PFSK-1 (cell line): ENCODE measurements at regions not wholly inside any gene's neighbourhood (a gene's known extent, or its start where the extent isn't known, plus 50 kb on each side); places are given as distances from the start of the nearest gene placed in this dataset.

ENCODE experiments used
- FOXP2 ChIP-seq: optimal IDR thresholded peaks from 2 replicates; pipeline ENCODE3; 2011; ENCODE audit warnings: borderline replicate concordance, control low read depth, inconsistent platforms; ENCODE audit not compliant: insufficient read depth; ENCODE audit errors: extremely low read length, extremely low read depth
- POLR2AphosphoS5 ChIP-seq: IDR thresholded peaks from 2 replicates; pipeline ENCODE4 v1.6.1; 2012; ENCODE audit warnings: low read depth, mild to moderate bottlenecking, control low read depth, low read length, moderate library complexity
- SIN3A ChIP-seq: IDR thresholded peaks from 2 replicates; pipeline ENCODE4 v1.6.1; 2012; ENCODE audit warnings: mild to moderate bottlenecking, low read length, moderate library complexity, borderline replicate concordance; ENCODE audit not compliant: insufficient read depth
- TAF1 ChIP-seq: IDR thresholded peaks from 2 replicates; pipeline ENCODE4 v1.6.1; 2012; ENCODE audit warnings: low read length, control low read depth, borderline replicate concordance; ENCODE audit not compliant: insufficient read depth
- TF ChIP-seq, protein P1 (sequence below), 2 experiments: IDR thresholded peaks; 2 replicates each; pipeline versions ENCODE4 v1.6.1 to v1.8.0; 2011 to 2012; ENCODE audit warnings: low read depth in 2 of 2, low read length in 2 of 2, control low read depth in 1 of 2, inconsistent platforms in 1 of 2, mild to moderate bottlenecking in 1 of 2, moderate library complexity in 1 of 2; ENCODE audit not compliant: insufficient read depth in 1 of 2

DNA sequence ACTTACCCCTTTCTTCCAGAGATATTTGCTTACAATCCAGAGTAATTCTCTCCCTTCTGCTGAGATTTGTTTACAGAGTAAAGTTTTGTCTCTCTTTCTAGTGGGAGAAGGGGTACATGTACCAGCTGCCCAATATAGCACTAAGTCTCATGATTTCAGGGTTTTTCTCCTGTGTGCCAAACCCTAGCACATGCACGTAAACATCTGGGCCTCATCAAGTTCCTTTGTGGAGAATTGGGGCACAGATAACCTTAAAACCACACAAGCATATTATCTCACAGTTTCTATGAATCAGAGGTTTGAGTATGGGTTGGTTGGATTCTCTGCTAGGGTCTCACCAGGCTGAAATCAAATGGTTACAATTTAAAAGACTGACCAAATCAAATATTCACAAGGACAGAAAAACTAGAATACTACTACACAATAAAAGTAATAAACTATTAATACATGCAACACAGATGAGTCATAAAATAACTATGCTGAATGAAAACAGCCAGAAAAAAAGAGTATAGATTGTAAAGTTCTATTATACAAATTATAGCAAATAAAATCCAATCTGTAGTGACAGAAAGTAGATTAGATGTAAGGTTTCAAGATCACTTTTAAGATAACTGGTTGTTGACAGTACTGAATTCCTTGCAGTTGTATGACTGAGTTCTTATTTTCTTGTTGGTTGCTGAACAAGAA lies 347.4 kb upstream of the PTBP2 start:
- TF ChIP-seq, protein P1, sequence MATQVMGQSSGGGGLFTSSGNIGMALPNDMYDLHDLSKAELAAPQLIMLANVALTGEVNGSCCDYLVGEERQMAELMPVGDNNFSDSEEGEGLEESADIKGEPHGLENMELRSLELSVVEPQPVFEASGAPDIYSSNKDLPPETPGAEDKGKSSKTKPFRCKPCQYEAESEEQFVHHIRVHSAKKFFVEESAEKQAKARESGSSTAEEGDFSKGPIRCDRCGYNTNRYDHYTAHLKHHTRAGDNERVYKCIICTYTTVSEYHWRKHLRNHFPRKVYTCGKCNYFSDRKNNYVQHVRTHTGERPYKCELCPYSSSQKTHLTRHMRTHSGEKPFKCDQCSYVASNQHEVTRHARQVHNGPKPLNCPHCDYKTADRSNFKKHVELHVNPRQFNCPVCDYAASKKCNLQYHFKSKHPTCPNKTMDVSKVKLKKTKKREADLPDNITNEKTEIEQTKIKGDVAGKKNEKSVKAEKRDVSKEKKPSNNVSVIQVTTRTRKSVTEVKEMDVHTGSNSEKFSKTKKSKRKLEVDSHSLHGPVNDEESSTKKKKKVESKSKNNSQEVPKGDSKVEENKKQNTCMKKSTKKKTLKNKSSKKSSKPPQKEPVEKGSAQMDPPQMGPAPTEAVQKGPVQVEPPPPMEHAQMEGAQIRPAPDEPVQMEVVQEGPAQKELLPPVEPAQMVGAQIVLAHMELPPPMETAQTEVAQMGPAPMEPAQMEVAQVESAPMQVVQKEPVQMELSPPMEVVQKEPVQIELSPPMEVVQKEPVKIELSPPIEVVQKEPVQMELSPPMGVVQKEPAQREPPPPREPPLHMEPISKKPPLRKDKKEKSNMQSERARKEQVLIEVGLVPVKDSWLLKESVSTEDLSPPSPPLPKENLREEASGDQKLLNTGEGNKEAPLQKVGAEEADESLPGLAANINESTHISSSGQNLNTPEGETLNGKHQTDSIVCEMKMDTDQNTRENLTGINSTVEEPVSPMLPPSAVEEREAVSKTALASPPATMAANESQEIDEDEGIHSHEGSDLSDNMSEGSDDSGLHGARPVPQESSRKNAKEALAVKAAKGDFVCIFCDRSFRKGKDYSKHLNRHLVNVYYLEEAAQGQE (IDR thresholded peaks at IDR 0.05; ENCODE audit: insufficient read depth in 1 of 2, low read depth in 2 of 2, low read length in 2 of 2) = no peak
- TF ChIP-seq TAF1 (no peak), POLR2AphosphoS5 (no peak), SIN3A (no peak), FOXP2 (no peak)

DNA sequence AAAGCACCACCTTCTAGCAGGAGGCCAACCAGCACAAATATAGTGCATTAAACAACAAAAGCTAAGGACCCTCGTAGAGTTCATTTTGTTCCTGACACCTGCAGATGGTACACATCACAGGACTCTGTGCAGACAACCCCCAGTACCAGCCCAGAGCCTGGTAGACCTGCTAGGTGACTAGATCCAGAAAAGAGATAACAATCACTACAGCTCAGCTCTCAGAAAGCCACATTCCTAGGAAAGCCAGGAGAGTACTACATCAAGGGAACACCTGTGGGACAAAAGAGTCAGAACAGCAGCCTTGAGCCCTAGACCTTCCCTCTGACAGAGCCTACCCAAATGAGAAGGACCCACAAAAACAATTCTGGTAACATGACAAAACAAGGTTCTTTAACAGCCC lies 344.7 kb upstream of the PTBP2 start:
- TF ChIP-seq, protein P1 (IDR thresholded peaks at IDR 0.05; ENCODE audit: insufficient read depth in 1 of 2, low read depth in 2 of 2, low read length in 2 of 2) = no peak
- no peak for TF ChIP-seq SIN3A
- no peak for TF ChIP-seq FOXP2
- TF ChIP-seq TAF1 = no peak
- TF ChIP-seq POLR2AphosphoS5 = no peak

DNA sequence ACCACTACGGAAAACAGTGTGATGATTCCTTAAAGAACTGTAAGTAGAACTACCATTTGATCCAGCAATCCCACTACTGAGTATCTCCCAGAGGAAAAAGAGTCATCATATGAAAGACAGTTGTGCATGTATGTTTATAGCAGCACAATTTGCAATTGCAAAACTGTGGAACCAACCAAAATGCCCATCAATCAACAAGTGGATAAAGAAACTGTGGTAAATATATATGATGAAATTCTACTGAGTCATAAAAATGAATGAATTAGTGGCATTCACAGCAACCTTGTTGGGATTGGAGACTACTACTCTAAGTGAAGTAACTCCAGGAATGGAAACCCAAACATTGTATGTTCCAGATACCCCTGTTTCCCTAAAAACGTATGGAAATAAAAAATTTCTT lies 337.0 kb upstream of the PTBP2 start:
- TF ChIP-seq, protein P1 (IDR thresholded peaks at IDR 0.05; ENCODE audit: insufficient read depth in 1 of 2, low read depth in 2 of 2, low read length in 2 of 2) = no peak
- TF ChIP-seq SIN3A (no peak), FOXP2 (no peak), TAF1 (no peak), POLR2AphosphoS5 (no peak)

DNA sequence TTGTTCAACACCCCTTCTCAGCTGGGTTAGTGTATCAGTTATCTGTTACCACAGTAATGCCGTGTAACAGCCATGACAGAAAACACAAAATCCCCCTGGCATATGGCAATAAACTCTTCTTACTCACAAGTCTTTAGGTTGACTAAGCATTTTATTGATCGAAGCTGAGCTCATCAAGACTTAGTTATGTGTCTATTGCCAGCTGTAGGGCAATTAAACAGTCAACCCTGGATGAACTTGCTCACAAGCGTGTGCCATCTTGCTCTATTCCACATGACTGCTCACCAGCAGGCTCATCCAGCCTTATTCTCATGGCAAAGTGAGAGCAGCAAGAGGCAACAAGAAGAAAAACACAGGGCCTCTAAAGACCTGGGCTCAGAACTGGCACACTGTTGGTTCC lies 333.8 kb upstream of the PTBP2 start:
- no peak for TF ChIP-seq SIN3A
- TF ChIP-seq TAF1 = no peak
- no peak for TF ChIP-seq FOXP2
- TF ChIP-seq POLR2AphosphoS5 = no peak
- TF ChIP-seq, protein P1 (IDR thresholded peaks at IDR 0.05; ENCODE audit: insufficient read depth in 1 of 2, low read depth in 2 of 2, low read length in 2 of 2) = no peak
